GM21786 (cell line): ENCODE measurements at regions not wholly inside any gene's neighbourhood (a gene's known extent, or its start where the extent isn't known, plus 50 kb on each side); places are given as distances from the start of the nearest gene placed in this dataset.

Source experiments
- ATAC-seq: cut with Tn5 transposase; IDR thresholded peaks from one replicate; pipeline ENCODE4 v1.9.1; 2021; ENCODE audit not compliant: unreplicated experiment

DNA sequence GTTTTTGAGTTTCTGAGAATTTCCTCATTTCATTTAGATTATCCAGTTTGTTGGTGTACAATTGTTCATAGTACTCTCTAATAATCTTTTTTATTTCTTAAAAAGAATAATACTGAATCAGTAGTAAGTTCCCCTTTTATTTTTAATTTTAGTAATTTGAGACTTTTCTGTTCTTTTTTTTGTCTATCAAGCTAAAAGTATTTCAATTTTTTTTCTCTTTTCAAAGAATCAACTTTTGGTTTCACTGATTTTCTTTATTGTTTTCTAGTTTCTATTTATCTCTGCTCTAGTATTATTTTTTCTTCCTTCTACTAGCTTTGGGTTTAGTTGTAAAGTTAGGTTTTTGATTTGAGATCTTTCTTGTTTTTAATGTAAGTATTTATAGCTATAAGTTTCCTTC, 60.6 kb upstream of the ARL15 start:
- no peak for ATAC-seq

- no peak for ATAC-seq
These were observed 57.5 kb upstream of the ARL15 start for GRCh38 chr5:54367844-54368243.

DNA sequence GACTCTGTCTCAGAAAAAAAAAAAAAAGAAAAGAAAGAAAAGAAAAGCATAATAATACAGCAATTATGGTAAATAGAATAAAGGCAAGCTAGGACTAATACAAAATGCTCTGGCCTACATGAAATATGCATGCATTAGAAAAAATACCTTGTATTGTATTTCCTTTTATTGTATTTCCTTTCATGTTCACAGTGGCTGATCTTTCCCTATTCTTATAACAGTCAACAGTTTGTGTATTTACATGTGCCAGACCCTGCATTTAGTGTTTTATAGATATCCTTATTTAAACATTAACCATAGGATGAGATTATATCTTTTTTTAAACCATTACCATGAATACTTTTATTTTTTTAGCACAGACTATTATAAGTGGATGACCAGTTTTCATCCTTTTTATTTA, 56.3 kb upstream of the ARL15 start:
- no peak for ATAC-seq

GRCh38 chr5:54363669-54364068, 53.3 kb upstream of the ARL15 start:
- ATAC-seq, result no peak

GRCh38 chr5:54362992-54363625, 52.7 kb upstream of the ARL15 start:
- no peak for ATAC-seq

DNA sequence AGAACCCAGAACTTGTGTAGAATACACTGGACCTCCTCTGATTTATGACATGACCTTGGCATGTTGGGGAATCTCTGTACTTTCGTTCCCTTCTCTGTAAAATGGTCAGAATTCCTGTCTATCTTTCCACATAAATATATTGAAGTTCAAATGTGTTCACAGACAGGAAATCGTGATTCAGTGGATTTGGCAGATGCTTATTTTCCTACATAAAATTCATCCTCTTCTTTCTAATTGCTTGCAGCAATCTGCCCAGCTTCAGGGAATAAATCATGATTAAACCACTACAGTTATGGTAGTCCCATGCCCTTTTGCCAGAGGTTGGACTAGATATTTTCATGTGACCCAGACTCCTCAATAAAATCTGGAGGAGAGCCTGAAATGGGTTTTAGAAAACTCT, 52.1 kb upstream of the ARL15 start:
- no peak for ATAC-seq

- no peak for ATAC-seq
These were observed 51.5 kb upstream of the ARL15 start for GRCh38 chr5:54361691-54362411.

GRCh38 chr5:54360925-54361662, 50.7 kb upstream of the ARL15 start:
- no peak for ATAC-seq
